Forelimb muscle (tissue), 1 donor: ENCODE measurements at regions not wholly inside any gene's neighbourhood (a gene's known extent, or its start where the extent isn't known, plus 50 kb on each side); places are given as distances from the start of the nearest gene placed in this dataset.
"Not testable (repeated sequence)": the region's sequence is repeated elsewhere in the genome, so short reads cannot be mapped to it uniquely, and the experiment has no call there.

Experiments used
- DNase-seq: peaks from one replicate; pipeline ENCODE4 v3.0.0-alpha.2; 2013; ENCODE audit warnings: low read depth

GRCh38 chr6:137545073-137545472 is 50.9 kb upstream of the OLIG3 start:
- no peak for DNase-seq

GRCh38 chr6:137547186-137547585 is 53.0 kb upstream of the OLIG3 start:
- no peak for DNase-seq

GRCh38 chr6:137547601-137548000 is 53.4 kb upstream of the OLIG3 start:
- DNase-seq: no peak

- no peak for DNase-seq
Observed at GRCh38 chr6:137549106-137549505, 54.9 kb upstream of the OLIG3 start.

- DNase-seq: no peak
Observed at GRCh38 chr6:137550535-137550934, 56.3 kb upstream of the OLIG3 start.

GRCh38 chr6:137552146-137552545 is 58.0 kb upstream of the OLIG3 start:
- no peak for DNase-seq

GRCh38 chr6:137552809-137553208 is 58.6 kb upstream of the OLIG3 start:
- no peak for DNase-seq

GRCh38 chr6:137559521-137560183 is 65.5 kb upstream of the OLIG3 start:
- DNase-seq: not testable (repeated sequence)

- DNase-seq: no peak
Observed at GRCh38 chr6:137560184-137560563, 66.0 kb upstream of the OLIG3 start.

- DNase-seq: no peak
Observed at GRCh38 chr6:137568067-137568466, 73.9 kb upstream of the OLIG3 start.

GRCh38 chr6:137570393-137570792 is 76.2 kb upstream of the OLIG3 start:
- DNase-seq: no peak

- no peak for DNase-seq
Observed at GRCh38 chr6:137571854-137572253, 77.7 kb upstream of the OLIG3 start.

GRCh38 chr6:137573739-137574138 is 79.5 kb upstream of the OLIG3 start:
- DNase-seq: no peak

- no peak for DNase-seq
Observed at GRCh38 chr6:137579612-137580011, 85.4 kb upstream of the OLIG3 start.

GRCh38 chr6:137581019-137581707 is 87.0 kb upstream of the OLIG3 start:
- DNase-seq: no peak

- not testable (repeated sequence) for DNase-seq
Observed at GRCh38 chr6:137583519-137583918, 89.3 kb upstream of the OLIG3 start.

GRCh38 chr6:137588472-137588871 is 94.3 kb upstream of the OLIG3 start:
- DNase-seq: no peak

- DNase-seq: no peak
Observed at GRCh38 chr6:137589067-137589848, 95.1 kb upstream of the OLIG3 start.

GRCh38 chr6:137590684-137591083 is 96.5 kb upstream of the OLIG3 start:
- DNase-seq: no peak

GRCh38 chr6:137601471-137601870 is 107.3 kb upstream of the OLIG3 start:
- no peak for DNase-seq

GRCh38 chr6:137602313-137603197 is 108.4 kb upstream of the OLIG3 start:
- no peak for DNase-seq

GRCh38 chr6:137610702-137611101 is 116.5 kb upstream of the OLIG3 start:
- DNase-seq: no peak
